Nephron (organoid): ENCODE measurements at regions not wholly inside any gene's neighbourhood (a gene's known extent, or its start where the extent isn't known, plus 50 kb on each side); places are given as distances from the start of the nearest gene placed in this dataset.
A peak's percentile ranks its signal among the peaks of the same experiment; 100 is the strongest.

Experiments used
- H3K27ac Mint-ChIP-seq, 3 experiments: 2 replicates each; pipeline ENCODE4 v1.8.0; 2020; ENCODE audit warnings: mixed read lengths in 3 of 3, mild to moderate bottlenecking in 2 of 3, moderate library complexity in 1 of 3
- H3K27me3 Mint-ChIP-seq: 2 replicates; pipeline ENCODE4 v1.8.0; 2021; ENCODE audit warnings: low read depth, mild to moderate bottlenecking, moderate library complexity, mixed read lengths
- H3K36me3 Mint-ChIP-seq: 2 replicates; pipeline ENCODE4 v1.8.0; 2020; ENCODE audit warnings: low read depth, mixed read lengths
- H3K4me1 Mint-ChIP-seq: 2 replicates; pipeline ENCODE4 v1.8.0; 2020; ENCODE audit warnings: mixed read lengths
- H3K4me3 Mint-ChIP-seq, 3 experiments: 2 replicates each; pipeline ENCODE4 v1.8.0; 2020; ENCODE audit warnings: mild to moderate bottlenecking in 3 of 3, mixed read lengths in 3 of 3, moderate library complexity in 2 of 3
- H3K9me3 Mint-ChIP-seq: 2 replicates; pipeline ENCODE4 v1.8.0; 2020; ENCODE audit warnings: mixed read lengths
- TF ChIP-seq, protein P1 (sequence below), 3 experiments: fragments of 200-600 bp; sonication (generic); IDR thresholded peaks; one replicate each; pipeline ENCODE4 v1.5.0; 2021; ENCODE audit warnings: antibody characterized with exemption in 3 of 3; ENCODE audit not compliant: unreplicated experiment in 3 of 3

DNA sequence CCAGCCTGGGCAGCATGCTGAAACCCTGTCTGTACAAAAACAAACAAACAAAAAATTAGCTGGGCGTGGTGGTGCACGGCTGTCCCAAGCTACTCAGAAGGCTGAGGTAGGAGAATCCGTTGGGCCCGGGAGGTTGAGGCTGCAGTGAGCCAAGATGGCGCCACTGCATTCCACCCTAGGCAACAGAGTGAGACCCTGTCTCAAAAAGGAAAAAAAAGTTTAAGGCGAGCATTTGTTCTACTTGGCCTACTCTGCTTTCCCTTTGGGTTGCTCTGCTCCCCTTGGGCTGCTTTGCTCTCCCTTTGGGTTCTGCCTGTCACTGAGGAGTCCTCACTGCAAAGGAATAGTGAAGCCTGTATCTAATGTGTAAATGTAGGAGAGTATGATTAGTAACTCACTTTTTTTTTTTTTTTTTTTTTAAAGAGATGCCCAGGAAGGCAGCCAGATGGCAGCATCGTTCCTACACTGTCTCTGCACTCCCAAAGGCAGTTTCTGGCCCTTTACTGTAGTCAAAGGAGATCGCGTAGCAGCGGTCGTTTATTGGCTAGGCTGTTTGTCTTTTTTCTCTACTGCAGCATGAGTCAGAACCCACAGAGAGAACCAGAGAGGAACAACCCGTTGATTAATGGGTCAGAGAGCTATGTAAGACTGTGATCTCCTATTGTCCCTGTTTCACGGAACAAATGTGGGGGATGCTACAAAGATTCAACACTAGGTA, 118.3 kb upstream of the CWC22 start:
- H3K27me3 Mint-ChIP-seq = peaks cover 6% of the 10 kb centered on the region
- TF ChIP-seq, protein P1, sequence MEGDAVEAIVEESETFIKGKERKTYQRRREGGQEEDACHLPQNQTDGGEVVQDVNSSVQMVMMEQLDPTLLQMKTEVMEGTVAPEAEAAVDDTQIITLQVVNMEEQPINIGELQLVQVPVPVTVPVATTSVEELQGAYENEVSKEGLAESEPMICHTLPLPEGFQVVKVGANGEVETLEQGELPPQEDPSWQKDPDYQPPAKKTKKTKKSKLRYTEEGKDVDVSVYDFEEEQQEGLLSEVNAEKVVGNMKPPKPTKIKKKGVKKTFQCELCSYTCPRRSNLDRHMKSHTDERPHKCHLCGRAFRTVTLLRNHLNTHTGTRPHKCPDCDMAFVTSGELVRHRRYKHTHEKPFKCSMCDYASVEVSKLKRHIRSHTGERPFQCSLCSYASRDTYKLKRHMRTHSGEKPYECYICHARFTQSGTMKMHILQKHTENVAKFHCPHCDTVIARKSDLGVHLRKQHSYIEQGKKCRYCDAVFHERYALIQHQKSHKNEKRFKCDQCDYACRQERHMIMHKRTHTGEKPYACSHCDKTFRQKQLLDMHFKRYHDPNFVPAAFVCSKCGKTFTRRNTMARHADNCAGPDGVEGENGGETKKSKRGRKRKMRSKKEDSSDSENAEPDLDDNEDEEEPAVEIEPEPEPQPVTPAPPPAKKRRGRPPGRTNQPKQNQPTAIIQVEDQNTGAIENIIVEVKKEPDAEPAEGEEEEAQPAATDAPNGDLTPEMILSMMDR (IDR thresholded peaks at IDR 0.05; ENCODE audit: unreplicated experiment in 3 of 3) = peak; percentile 69 to 72 (median 72)
- H3K9me3 Mint-ChIP-seq = no peaks in the 10 kb centered on the region
- H3K27ac Mint-ChIP-seq = no peak overlapping the region
- peak overlapping the region in 1 of 3 experiments; percentile 1 for H3K4me3 Mint-ChIP-seq
- H3K36me3 Mint-ChIP-seq = no peaks in the 10 kb centered on the region
- H3K4me1 Mint-ChIP-seq = peaks cover 12% of the 10 kb centered on the region

DNA sequence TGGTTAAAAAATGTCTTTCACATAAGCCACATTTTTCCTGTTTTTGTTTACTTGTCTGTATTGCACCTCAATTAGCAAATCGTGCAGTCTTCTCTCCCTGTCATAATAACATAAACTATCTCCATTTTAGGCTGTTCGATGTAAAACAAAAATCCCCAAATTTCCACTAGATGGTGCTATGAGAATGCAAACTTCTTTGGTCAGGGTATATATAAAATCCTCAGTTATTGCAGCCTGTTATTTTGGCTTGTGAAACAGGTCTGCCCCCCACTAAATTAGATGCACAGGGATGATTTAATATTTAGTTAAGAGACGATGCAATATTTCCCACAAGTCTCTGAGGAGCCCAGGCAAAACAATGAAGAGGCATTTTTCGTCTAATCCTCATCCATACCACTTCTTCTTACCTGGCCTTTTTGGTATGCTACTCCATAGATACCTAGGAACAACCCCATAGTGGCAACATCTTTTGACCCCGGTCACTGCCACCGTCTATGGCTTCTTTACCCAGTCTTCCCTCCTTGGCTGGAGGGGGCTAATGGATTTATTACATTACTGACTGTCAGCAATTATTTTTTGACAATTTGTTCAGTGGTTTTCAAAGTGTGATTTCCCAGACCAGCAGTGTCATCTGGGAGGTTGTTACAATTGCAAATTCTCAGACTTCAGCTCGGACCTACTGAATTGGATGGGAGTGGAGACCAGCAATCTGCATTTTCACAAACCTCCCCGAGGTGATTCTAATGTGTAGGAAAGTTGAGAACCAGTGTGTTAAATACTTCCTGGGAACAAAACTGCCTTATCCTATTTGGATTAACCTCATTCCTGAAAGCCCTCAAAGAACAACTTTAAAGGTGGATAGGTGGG, 117.4 kb upstream of the CWC22 start:
- Mint-ChIP-seq H3K27ac (no peak overlapping the region), H3K36me3 (no peaks in the 10 kb centered on the region), H3K4me3 (no peak overlapping the region), H3K27me3 (peaks cover 6% of the 10 kb centered on the region), H3K9me3 (no peaks in the 10 kb centered on the region), H3K4me1 (peaks cover 12% of the 10 kb centered on the region)
- TF ChIP-seq, protein P1 (IDR thresholded peaks at IDR 0.05; ENCODE audit: unreplicated experiment in 3 of 3) = peak; percentile 60 to 73 (median 63)

DNA sequence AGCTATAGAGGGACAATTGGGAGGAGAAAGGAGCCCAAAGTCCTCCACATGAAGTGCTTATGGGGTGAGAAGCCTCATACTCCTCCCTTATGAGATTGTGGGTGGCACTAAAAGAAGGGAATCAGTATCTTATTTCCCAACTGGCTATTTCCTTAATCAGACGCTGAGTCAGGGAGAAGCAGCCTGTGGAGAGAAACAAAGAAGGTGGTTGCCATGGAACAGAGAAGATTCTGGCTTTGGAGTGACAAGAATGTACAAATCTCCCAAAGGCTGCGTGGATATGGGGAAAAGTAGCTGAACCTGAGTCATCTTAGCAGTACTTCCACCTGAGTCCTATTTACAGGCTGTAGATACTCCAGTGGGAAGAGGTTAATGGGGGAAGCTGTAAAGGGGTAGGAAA, 115.8 kb upstream of the CWC22 start:
- no peaks in the 10 kb centered on the region for H3K9me3 Mint-ChIP-seq
- H3K27me3 Mint-ChIP-seq = peaks cover 6% of the 10 kb centered on the region
- H3K27ac Mint-ChIP-seq = no peak overlapping the region
- no peaks in the 10 kb centered on the region for H3K36me3 Mint-ChIP-seq
- TF ChIP-seq, protein P1 (IDR thresholded peaks at IDR 0.05; ENCODE audit: unreplicated experiment in 3 of 3) = no peak
- H3K4me1 Mint-ChIP-seq = peaks cover 12% of the 10 kb centered on the region
- no peak overlapping the region for H3K4me3 Mint-ChIP-seq

DNA sequence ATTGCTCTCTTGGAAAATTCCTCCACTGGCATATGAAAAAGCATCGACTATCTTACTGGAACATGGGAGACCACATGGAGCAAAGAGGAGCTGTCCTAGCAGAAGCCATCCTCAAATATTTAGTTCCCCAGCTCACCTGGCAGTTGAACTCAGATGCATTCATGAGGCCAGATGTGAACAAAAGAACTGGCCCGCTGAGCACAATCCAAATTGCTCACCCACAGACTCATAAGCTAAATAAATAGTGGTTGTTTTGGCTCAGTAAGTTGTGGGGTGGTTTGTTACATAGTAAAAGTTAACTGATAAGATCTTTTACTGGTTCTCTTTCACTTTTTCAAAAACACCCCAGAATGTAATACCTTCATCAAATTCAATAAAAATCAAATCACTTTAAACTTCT, 108.6 kb upstream of the CWC22 start:
- H3K4me3 Mint-ChIP-seq = no peak overlapping the region
- H3K27me3 Mint-ChIP-seq = no peaks in the 10 kb centered on the region
- TF ChIP-seq, protein P1 (IDR thresholded peaks at IDR 0.05; ENCODE audit: unreplicated experiment in 3 of 3) = no peak
- H3K27ac Mint-ChIP-seq = no peak overlapping the region
- H3K4me1 Mint-ChIP-seq = no peaks in the 10 kb centered on the region
- H3K36me3 Mint-ChIP-seq = no peaks in the 10 kb centered on the region
- no peaks in the 10 kb centered on the region for H3K9me3 Mint-ChIP-seq

DNA sequence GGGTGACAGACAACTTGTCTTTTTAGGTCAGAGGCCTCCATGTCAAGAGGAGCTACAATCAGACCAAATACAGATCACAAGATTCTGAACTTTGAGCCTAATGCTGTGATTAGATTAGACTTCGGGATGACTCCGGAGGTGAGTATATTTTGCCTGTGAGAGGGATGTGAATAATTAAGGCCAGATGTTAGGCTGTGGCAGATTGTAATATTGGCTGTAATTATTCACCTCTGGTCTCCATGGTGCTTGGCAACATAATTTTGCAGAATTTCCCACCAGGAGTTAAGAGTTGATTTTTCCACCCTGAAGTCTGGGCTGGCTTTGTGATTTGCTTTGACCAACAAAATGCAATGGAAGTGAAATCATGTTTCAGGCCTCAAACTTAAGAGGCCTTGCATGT, 108.2 kb upstream of the CWC22 start:
- no peak overlapping the region for H3K4me3 Mint-ChIP-seq
- TF ChIP-seq, protein P1 (IDR thresholded peaks at IDR 0.05; ENCODE audit: unreplicated experiment in 3 of 3) = no peak
- H3K27ac Mint-ChIP-seq = no peak overlapping the region
- H3K36me3 Mint-ChIP-seq = no peaks in the 10 kb centered on the region
- no peaks in the 10 kb centered on the region for H3K27me3 Mint-ChIP-seq
- H3K4me1 Mint-ChIP-seq = no peaks in the 10 kb centered on the region
- H3K9me3 Mint-ChIP-seq = no peaks in the 10 kb centered on the region
